Loucy (cell line): ENCODE measurements at regions not wholly inside any gene's neighbourhood (a gene's known extent, or its start where the extent isn't known, plus 50 kb on each side); places are given as distances from the start of the nearest gene placed in this dataset.

Experiments used
- H2AFZ ChIP-seq: fragments of 200-600 bp; sonication (generic); 2 replicates; pipeline ENCODE4 v1.6.0; 2016; ENCODE audit warnings: antibody characterized with exemption, mild to moderate bottlenecking, low read length, moderate library complexity
- H3F3A ChIP-seq: fragments of 200-600 bp; 2 replicates; pipeline ENCODE4 v1.6.0; 2016; ENCODE audit warnings: antibody characterized with exemption, low read depth, mild to moderate bottlenecking
- H3K27me3 ChIP-seq: fragments of 200-600 bp; sonication (generic); 2 replicates; pipeline ENCODE4 v1.6.1; 2014; ENCODE audit warnings: low read length, mild to moderate bottlenecking; ENCODE audit not compliant: insufficient read depth, poor library complexity, severe bottlenecking
- H3K36me3 ChIP-seq: fragments of 200-600 bp; sonication (generic); 2 replicates; pipeline ENCODE4 v1.6.1; 2016; ENCODE audit warnings: low read length; ENCODE audit not compliant: insufficient read depth
- H3K4me1 ChIP-seq: fragments of 200-600 bp; sonication (generic); 2 replicates; pipeline ENCODE4 v1.5.1; 2014; ENCODE audit warnings: low read length, mild to moderate bottlenecking; ENCODE audit not compliant: insufficient read depth, poor library complexity, severe bottlenecking
- H3K4me2 ChIP-seq: fragments of 200-600 bp; sonication (generic); 2 replicates; pipeline ENCODE4 v1.6.0; 2014; ENCODE audit warnings: antibody characterized with exemption, low read length, low read depth, mild to moderate bottlenecking; ENCODE audit not compliant: poor library complexity, severe bottlenecking
- H3K4me3 ChIP-seq: fragments of 200-600 bp; sonication (generic); 2 replicates; pipeline ENCODE4 v1.5.1; 2014; ENCODE audit warnings: low read length, mild to moderate bottlenecking, mixed read lengths; ENCODE audit not compliant: poor library complexity, severe bottlenecking
- H3K79me2 ChIP-seq: fragments of 200-600 bp; sonication (generic); 2 replicates; pipeline ENCODE4 v1.6.1; 2014; ENCODE audit warnings: low read length; ENCODE audit not compliant: insufficient read depth
- H3K9ac ChIP-seq: fragments of 200-600 bp; sonication (generic); 2 replicates; pipeline ENCODE4 v1.6.0; 2014; ENCODE audit warnings: mild to moderate bottlenecking, low read depth, low read length, moderate library complexity; ENCODE audit not compliant: poor library complexity, severe bottlenecking
- H3K9me2 ChIP-seq: fragments of 200-600 bp; sonication (generic); replicated peaks from 2 replicates; pipeline ENCODE4 v1.6.1; 2016; ENCODE audit warnings: low read depth, low read length, mixed read lengths
- H3K9me3 ChIP-seq: fragments of 200-600 bp; sonication (generic); 2 replicates; pipeline ENCODE4 v1.6.1; 2014; ENCODE audit warnings: mild to moderate bottlenecking, antibody characterized with exemption, low read length, low read depth; ENCODE audit not compliant: insufficient read depth
- H4K20me1 ChIP-seq: fragments of 200-600 bp; sonication (generic); 2 replicates; pipeline ENCODE4 v1.6.0; 2014; ENCODE audit warnings: antibody characterized with exemption, low read length, mild to moderate bottlenecking; ENCODE audit not compliant: insufficient read depth, poor library complexity, severe bottlenecking
- EZH2phosphoT487 ChIP-seq: fragments of 200-600 bp; IDR thresholded peaks from 2 replicates; pipeline ENCODE4 v1.6.1; 2018; ENCODE audit warnings: antibody characterized with exemption, mild to moderate bottlenecking, moderate library complexity, borderline replicate concordance
- TF ChIP-seq, protein P1 (sequence below): fragments of 200-600 bp; sonication (generic); conservative IDR thresholded peaks from 2 replicates; pipeline ENCODE4 v1.5.1; 2014; ENCODE audit warnings: mild to moderate bottlenecking, antibody characterized with exemption, low read length

DNA sequence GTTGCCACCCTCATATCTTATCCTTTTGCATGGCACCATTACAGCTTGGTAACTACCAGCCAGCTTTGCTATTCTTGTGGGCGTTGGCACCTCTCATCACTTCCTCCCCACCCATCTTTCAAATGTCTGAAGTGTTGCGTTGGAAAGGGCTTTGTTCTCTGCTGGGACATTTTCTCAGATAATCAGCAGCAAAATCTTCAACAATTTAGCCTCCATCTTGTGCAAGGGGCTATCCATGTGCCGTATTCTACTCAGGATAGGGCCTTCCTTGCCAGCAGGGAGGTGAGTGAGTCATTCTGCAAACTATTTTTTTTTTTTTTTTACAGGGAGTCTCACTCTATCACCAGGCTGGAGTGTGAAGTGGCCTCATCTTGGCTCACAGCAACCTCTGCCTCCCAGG, 62.1 kb upstream of the NUDT12 start:
- no peaks in the 10 kb centered on the region for H3K27me3 ChIP-seq
- H3K36me3 ChIP-seq, result no peaks in the 10 kb centered on the region
- H3K79me2 ChIP-seq, result no peaks in the 10 kb centered on the region
- TF ChIP-seq EZH2phosphoT487, result no peak
- TF ChIP-seq, protein P1, sequence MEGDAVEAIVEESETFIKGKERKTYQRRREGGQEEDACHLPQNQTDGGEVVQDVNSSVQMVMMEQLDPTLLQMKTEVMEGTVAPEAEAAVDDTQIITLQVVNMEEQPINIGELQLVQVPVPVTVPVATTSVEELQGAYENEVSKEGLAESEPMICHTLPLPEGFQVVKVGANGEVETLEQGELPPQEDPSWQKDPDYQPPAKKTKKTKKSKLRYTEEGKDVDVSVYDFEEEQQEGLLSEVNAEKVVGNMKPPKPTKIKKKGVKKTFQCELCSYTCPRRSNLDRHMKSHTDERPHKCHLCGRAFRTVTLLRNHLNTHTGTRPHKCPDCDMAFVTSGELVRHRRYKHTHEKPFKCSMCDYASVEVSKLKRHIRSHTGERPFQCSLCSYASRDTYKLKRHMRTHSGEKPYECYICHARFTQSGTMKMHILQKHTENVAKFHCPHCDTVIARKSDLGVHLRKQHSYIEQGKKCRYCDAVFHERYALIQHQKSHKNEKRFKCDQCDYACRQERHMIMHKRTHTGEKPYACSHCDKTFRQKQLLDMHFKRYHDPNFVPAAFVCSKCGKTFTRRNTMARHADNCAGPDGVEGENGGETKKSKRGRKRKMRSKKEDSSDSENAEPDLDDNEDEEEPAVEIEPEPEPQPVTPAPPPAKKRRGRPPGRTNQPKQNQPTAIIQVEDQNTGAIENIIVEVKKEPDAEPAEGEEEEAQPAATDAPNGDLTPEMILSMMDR, result no peak
- no peak overlapping the region for H3K4me3 ChIP-seq
- no peaks in the 10 kb centered on the region for H3F3A ChIP-seq
- H3K4me1 ChIP-seq, result no peaks in the 10 kb centered on the region
- H2AFZ ChIP-seq, result no peak overlapping the region
- no peaks in the 10 kb centered on the region for H3K9me2 ChIP-seq
- H3K9ac ChIP-seq, result no peak overlapping the region
- H3K9me3 ChIP-seq, result no peaks in the 10 kb centered on the region
- H3K4me2 ChIP-seq, result no peak overlapping the region
- H4K20me1 ChIP-seq, result no peaks in the 10 kb centered on the region

DNA sequence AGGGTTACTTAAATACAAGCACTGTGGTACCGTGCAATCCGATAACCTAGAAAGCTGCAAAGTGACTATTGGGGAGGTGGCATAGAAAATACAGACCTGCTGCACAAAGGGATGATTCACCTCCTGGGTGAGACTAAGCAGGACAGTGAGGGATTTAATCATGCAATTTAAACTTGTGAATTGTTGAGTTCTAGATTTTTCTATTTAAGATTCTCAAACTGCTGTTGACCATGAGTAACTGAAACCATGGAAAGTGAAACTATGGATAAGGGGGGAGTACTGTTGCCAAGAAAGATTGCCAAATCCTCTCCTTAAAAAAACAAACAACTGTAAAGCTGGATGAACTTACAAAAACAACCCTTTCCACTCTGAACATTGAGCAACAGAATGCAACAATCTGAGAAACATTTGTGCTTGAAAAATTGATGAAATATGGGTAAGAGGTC, 61.5 kb upstream of the NUDT12 start:
- no peak for TF ChIP-seq EZH2phosphoT487
- TF ChIP-seq, protein P1, result no peak
- Histone ChIP-seq H3K9ac (no peak overlapping the region), H3K4me3 (no peak overlapping the region), H3K9me2 (no peaks in the 10 kb centered on the region), H3K4me2 (no peak overlapping the region), H3K4me1 (no peaks in the 10 kb centered on the region), H2AFZ (no peak overlapping the region), H3K9me3 (no peaks in the 10 kb centered on the region), H3K27me3 (no peaks in the 10 kb centered on the region), H3K79me2 (no peaks in the 10 kb centered on the region), H4K20me1 (no peaks in the 10 kb centered on the region), H3K36me3 (no peaks in the 10 kb centered on the region), H3F3A (no peaks in the 10 kb centered on the region)

DNA sequence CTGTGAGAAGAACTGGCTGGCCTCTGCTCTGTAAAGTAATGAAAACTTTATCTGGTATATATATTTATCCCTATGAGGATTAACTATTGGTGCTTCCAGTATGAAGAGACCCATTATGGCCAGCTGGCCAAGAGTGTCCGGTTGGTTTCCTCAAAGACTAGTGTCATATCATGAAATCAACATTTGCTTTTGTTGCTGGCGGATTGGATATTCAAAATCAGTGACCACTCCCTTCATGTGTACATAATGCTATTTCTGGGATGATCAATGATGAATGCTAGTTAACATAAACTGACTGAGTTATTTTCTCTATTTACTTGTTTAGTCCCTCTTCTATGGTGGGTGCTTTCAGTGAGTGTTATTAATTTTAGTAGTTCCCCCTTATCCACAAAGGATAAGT, 60.8 kb upstream of the NUDT12 start:
- no peaks in the 10 kb centered on the region for H3K79me2 ChIP-seq
- no peaks in the 10 kb centered on the region for H3K36me3 ChIP-seq
- H3F3A ChIP-seq, result no peaks in the 10 kb centered on the region
- H3K9me2 ChIP-seq, result no peaks in the 10 kb centered on the region
- no peaks in the 10 kb centered on the region for H4K20me1 ChIP-seq
- no peaks in the 10 kb centered on the region for H3K4me1 ChIP-seq
- no peaks in the 10 kb centered on the region for H3K27me3 ChIP-seq
- H3K9ac ChIP-seq, result no peak overlapping the region
- H3K4me3 ChIP-seq, result no peak overlapping the region
- TF ChIP-seq, protein P1, result no peak
- TF ChIP-seq EZH2phosphoT487, result no peak
- no peak overlapping the region for H3K4me2 ChIP-seq
- H2AFZ ChIP-seq, result no peak overlapping the region
- H3K9me3 ChIP-seq, result no peaks in the 10 kb centered on the region
